GM12878 (cell line): ENCODE measurements at regions not wholly inside any gene's neighbourhood (a gene's known extent, or its start where the extent isn't known, plus 50 kb on each side); places are given as distances from the start of the nearest gene placed in this dataset.

Experiments used
- ATAC-seq: fragments of 200-7000 bp; cut with Tn5 transposase; 3 replicates; pipeline ENCODE4 v1.9.1; 2020; ENCODE audit warnings: mild to moderate bottlenecking, moderate library complexity
- BruUV-seq: library from RNA; stranded (reverse); fragments of 400-500 nt; replicated peaks from 2 replicates; lab custom pipeline; 2021; lab: Mats Ljungman, UMichigan
- CTCF ChIA-PET: fragments of 300-600 bp; sonication (Branson Sonifier 250); formaldehyde crosslinking; extraction: SDS; loops from one replicate; lab custom pipeline; 2021; ENCODE audit warnings: inconsistent platforms; lab: Yijun Ruan, JAX
- POLR2A ChIA-PET: fragments of 350-600 bp; formaldehyde crosslinking; extraction: SDS; loops from one replicate; lab custom pipeline; 2021; ENCODE audit warnings: inconsistent platforms; lab: Charles Lee
- RAD21 ChIA-PET: fragments of 300-600 bp; sonication (Branson Sonifier 250); formaldehyde crosslinking; loops from one replicate; lab custom pipeline; 2023; ENCODE audit warnings: antibody characterized with exemption; ENCODE audit not compliant: unreplicated experiment; lab: Charles Lee
- SMC1A ChIA-PET: fragments of 300-600 bp; sonication (Branson Sonifier 250); formaldehyde crosslinking; loops from one replicate; lab custom pipeline; 2023; ENCODE audit not compliant: unreplicated experiment, uncharacterized antibody; lab: Charles Lee
- DNase-seq: peaks from one replicate; pipeline ENCODE4 v3.0.0-alpha.2; 2011; ENCODE audit warnings: low read depth, low spot score
- FAIRE-seq: peaks from 3 replicates; lab custom pipeline; 2011; peaks lifted over from hg19 to GRCh38; lab: Jason Lieb, UNC
- H2AFZ ChIP-seq: 2 replicates; pipeline ENCODE4 v1.6.0; 2011; ENCODE audit warnings: low read depth, low read length, control low read depth; ENCODE audit not compliant: control insufficient read depth
- H3K27ac ChIP-seq: 2 replicates; pipeline ENCODE4 v1.5.1; 2011; ENCODE audit warnings: control low read depth; ENCODE audit not compliant: control insufficient read depth, insufficient read depth
- H3K27me3 ChIP-seq, 2 experiments: replicated peaks in 1 of 2; 2 replicates each; pipeline versions ENCODE4 v1.6.0 to v1.6.1; 2011; ENCODE audit warnings: low read length in 1 of 2; ENCODE audit not compliant: control insufficient read depth in 2 of 2, insufficient read depth in 2 of 2
- H3K36me3 ChIP-seq, 2 experiments: 2 replicates each; pipeline ENCODE4 v1.5.1; 2011; ENCODE audit warnings: low read length in 1 of 2; ENCODE audit not compliant: control insufficient read depth in 2 of 2, insufficient read depth in 2 of 2
- H3K4me1 ChIP-seq: 2 replicates; pipeline ENCODE4 v1.6.1; 2011; ENCODE audit warnings: mild to moderate bottlenecking, low read length, moderate library complexity, mixed read lengths; ENCODE audit not compliant: control insufficient read depth, insufficient read depth
- H3K4me2 ChIP-seq: 2 replicates; pipeline ENCODE4 v1.6.0; 2011; ENCODE audit warnings: control low read depth; ENCODE audit not compliant: control insufficient read depth, insufficient read depth
- H3K4me3 ChIP-seq: fragments of 200-600 bp; sonication (generic); 2 replicates; pipeline ENCODE4 v1.5.1; 2016
- H3K79me2 ChIP-seq: 2 replicates; pipeline ENCODE4 v1.6.0; 2011; ENCODE audit warnings: low read length; ENCODE audit not compliant: control insufficient read depth, insufficient read depth
- H3K9ac ChIP-seq: 2 replicates; pipeline ENCODE4 v1.8.0; 2011; ENCODE audit warnings: low read length, control low read depth, mixed read lengths; ENCODE audit not compliant: control insufficient read depth, insufficient read depth
- H3K9me3 ChIP-seq: replicated peaks from 3 replicates; pipeline ENCODE4 v1.5.1; 2011; ENCODE audit warnings: mild to moderate bottlenecking, low read length; ENCODE audit not compliant: control insufficient read depth, insufficient read depth
- H4K20me1 ChIP-seq: 2 replicates; pipeline ENCODE4 v1.6.0; 2011; ENCODE audit not compliant: control insufficient read depth, insufficient read depth
- CBX3 ChIP-seq: fragments of 200-600 bp; sonication (generic); IDR thresholded peaks from 2 replicates; pipeline ENCODE4 v1.6.1; 2016; ENCODE audit warnings: low read depth, borderline replicate concordance
- CHD4 ChIP-seq: fragments of 200-600 bp; sonication (generic); IDR thresholded peaks from 2 replicates; pipeline ENCODE4 v1.6.1; 2016; ENCODE audit warnings: mild to moderate bottlenecking
- POLR2AphosphoS2 ChIP-seq: IDR thresholded peaks from 2 replicates; pipeline ENCODE4 v1.6.1; 2011; ENCODE audit warnings: low read depth, mild to moderate bottlenecking, low read length, improper control_type of control experiment, moderate library complexity
- POLR2AphosphoS5 ChIP-seq: IDR thresholded peaks from 2 replicates; pipeline ENCODE4 v1.6.1; 2011; ENCODE audit warnings: mild to moderate bottlenecking, low read length, inconsistent platforms
- RFX5 ChIP-seq: IDR thresholded peaks from 2 replicates; pipeline ENCODE4 v1.6.1; 2011; ENCODE audit warnings: low read depth, low read length, improper control_type of control experiment
- SPI1 ChIP-seq: IDR thresholded peaks from 2 replicates; pipeline ENCODE4 v1.6.1; 2011; ENCODE audit warnings: low read depth, mild to moderate bottlenecking, low read length, moderate library complexity, borderline replicate concordance; ENCODE audit not compliant: insufficient read depth
- TARDBP ChIP-seq: IDR thresholded peaks from 2 replicates; pipeline ENCODE4 v1.6.1; 2016; ENCODE audit warnings: borderline replicate concordance
- TCF12 ChIP-seq: IDR thresholded peaks from 2 replicates; pipeline ENCODE4 v1.6.1; 2011; ENCODE audit warnings: low read depth, mild to moderate bottlenecking, low read length
- ZBED1 ChIP-seq: IDR thresholded peaks from 2 replicates; pipeline ENCODE4 v1.6.1; 2016; ENCODE audit warnings: borderline replicate concordance
- WGBS: methylation state at CpG from one replicate; pipeline ENCODE4 v1.1.6; 2016; ENCODE audit warnings: low lambda C conversion rate; ENCODE audit not compliant: insufficient replicate concordance, insufficient coverage; ENCODE audit errors: missing lambda C conversion rate; 5-methylcytosine and 5-hydroxymethylcytosine counted together
- in situ Hi-C: fragments of 300-500 bp; cut with MboI; formaldehyde crosslinking; loops from 9 replicates; pipeline ENCODE4 v1.14.3; 2018; ENCODE audit warnings: mixed read lengths
- intact Hi-C: fragments of 100-400 bp; cut with micrococcal nuclease; formaldehyde crosslinking; loops from one replicate; pipeline ENCODE4 v1.14.2; 2022; ENCODE audit not compliant: unreplicated experiment
- TF ChIP-seq, protein P1 (sequence below): fragments of 450-650 bp; formaldehyde crosslinking; IDR thresholded peaks from 2 replicates; pipeline ENCODE4 v1.5.0; 2022; ENCODE audit warnings: mild to moderate bottlenecking, missing genetic modification characterization
- TF ChIP-seq, protein P2 (sequence below): fragments of 450-650 bp; IDR thresholded peaks from 2 replicates; pipeline ENCODE4 v1.6.1; 2017; ENCODE audit warnings: mild to moderate bottlenecking, moderate library complexity
- TF ChIP-seq, protein P3 (sequence below): fragments of 450-650 bp; IDR thresholded peaks from 2 replicates; pipeline ENCODE4 v1.6.1; 2016; ENCODE audit warnings: mild to moderate bottlenecking
- TF ChIP-seq, protein P4 (sequence below): IDR thresholded peaks from 2 replicates; pipeline ENCODE4 v1.6.1; 2012; ENCODE audit warnings: low read depth, low read length, improper control_type of control experiment

DNA sequence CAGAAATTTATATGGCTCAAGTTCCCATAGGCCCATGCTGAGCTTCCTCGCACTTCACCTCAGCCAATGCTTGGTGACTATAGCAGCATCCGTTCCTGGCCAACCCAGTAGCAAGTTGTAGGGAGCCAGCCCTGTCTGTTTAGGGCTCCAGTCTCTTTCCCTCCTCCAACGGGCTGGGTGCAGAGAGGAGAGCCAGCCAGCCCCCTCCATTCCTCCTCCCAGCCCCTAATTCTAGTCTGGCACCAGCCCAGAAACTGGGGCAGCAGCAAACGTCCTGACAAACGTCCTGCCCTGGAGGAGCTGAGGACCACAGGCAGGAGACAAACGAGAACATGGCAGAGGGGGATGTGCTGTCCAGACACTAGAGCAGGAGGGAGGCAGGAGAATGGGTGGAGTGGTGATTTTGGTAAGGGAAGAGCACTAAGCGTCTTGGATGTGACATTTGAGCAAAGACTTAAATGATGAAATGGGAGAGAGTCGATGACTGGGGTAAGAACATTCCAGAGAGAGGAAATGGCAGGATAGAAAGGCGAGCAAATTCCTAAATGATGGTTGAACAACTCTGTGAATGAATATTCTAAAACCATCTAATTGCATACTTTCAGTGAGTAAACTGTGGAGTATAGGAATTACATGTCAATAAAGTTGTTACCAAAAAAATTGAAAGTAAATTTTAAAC is 222.5 kb upstream of the DAPK1 start (continued):
- TF ChIP-seq, protein P1, sequence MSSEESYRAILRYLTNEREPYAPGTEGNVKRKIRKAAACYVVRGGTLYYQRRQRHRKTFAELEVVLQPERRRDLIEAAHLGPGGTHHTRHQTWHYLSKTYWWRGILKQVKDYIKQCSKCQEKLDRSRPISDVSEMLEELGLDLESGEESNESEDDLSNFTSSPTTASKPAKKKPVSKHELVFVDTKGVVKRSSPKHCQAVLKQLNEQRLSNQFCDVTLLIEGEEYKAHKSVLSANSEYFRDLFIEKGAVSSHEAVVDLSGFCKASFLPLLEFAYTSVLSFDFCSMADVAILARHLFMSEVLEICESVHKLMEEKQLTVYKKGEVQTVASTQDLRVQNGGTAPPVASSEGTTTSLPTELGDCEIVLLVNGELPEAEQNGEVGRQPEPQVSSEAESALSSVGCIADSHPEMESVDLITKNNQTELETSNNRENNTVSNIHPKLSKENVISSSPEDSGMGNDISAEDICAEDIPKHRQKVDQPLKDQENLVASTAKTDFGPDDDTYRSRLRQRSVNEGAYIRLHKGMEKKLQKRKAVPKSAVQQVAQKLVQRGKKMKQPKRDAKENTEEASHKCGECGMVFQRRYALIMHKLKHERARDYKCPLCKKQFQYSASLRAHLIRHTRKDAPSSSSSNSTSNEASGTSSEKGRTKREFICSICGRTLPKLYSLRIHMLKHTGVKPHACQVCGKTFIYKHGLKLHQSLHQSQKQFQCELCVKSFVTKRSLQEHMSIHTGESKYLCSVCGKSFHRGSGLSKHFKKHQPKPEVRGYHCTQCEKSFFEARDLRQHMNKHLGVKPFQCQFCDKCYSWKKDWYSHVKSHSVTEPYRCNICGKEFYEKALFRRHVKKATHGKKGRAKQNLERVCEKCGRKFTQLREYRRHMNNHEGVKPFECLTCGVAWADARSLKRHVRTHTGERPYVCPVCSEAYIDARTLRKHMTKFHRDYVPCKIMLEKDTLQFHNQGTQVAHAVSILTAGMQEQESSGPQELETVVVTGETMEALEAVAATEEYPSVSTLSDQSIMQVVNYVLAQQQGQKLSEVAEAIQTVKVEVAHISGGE (CRISPR knock-in tag) = no peak
- TF ChIP-seq, protein P2, sequence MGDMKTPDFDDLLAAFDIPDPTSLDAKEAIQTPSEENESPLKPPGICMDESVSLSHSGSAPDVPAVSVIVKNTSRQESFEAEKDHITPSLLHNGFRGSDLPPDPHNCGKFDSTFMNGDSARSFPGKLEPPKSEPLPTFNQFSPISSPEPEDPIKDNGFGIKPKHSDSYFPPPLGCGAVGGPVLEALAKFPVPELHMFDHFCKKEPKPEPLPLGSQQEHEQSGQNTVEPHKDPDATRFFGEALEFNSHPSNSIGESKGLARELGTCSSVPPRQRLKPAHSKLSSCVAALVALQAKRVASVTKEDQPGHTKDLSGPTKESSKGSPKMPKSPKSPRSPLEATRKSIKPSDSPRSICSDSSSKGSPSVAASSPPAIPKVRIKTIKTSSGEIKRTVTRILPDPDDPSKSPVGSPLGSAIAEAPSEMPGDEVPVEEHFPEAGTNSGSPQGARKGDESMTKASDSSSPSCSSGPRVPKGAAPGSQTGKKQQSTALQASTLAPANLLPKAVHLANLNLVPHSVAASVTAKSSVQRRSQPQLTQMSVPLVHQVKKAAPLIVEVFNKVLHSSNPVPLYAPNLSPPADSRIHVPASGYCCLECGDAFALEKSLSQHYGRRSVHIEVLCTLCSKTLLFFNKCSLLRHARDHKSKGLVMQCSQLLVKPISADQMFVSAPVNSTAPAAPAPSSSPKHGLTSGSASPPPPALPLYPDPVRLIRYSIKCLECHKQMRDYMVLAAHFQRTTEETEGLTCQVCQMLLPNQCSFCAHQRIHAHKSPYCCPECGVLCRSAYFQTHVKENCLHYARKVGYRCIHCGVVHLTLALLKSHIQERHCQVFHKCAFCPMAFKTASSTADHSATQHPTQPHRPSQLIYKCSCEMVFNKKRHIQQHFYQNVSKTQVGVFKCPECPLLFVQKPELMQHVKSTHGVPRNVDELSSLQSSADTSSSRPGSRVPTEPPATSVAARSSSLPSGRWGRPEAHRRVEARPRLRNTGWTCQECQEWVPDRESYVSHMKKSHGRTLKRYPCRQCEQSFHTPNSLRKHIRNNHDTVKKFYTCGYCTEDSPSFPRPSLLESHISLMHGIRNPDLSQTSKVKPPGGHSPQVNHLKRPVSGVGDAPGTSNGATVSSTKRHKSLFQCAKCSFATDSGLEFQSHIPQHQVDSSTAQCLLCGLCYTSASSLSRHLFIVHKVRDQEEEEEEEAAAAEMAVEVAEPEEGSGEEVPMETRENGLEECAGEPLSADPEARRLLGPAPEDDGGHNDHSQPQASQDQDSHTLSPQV = no peak

DNA sequence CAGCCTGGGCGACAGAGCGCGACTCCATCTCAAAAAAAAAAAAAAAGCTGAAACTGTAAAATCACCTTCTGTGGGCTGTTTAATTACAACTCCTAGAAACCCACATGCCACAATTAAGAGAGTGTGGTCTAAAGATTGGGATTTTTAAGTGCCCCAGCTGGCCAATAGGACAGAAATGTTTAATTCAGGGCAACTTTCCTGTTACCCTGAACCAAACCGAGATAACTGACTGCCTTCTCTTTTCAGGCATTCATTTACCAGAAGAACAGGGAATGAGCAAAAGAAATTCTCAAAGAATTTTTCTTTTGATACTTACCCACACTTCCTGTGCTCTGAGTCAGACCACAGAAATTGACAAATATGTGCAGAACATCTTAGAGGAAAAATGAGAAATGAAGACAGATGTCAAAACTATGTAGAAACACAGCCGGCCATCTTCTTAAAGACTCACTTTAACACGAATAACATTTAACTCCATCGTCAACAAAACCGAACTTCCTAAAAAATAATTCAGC is 221.3 kb upstream of the DAPK1 start:
- intact Hi-C loops = no loop called here
- Histone ChIP-seq H3K4me2 (no peak overlapping the region), H3K9me3 (no peaks in the 10 kb centered on the region; the same call in 2 of the 3 replicates), H3K36me3 (no peaks in the 10 kb centered on the region), H3K27ac (no peak overlapping the region), H3K79me2 (no peaks in the 10 kb centered on the region), H2AFZ (no peak overlapping the region), H3K27me3 (no peaks in the 10 kb centered on the region; a peak in 2 of 4 replicates), H3K4me1 (peaks cover 7% of the 10 kb centered on the region), H3K9ac (no peak overlapping the region), H4K20me1 (no peaks in the 10 kb centered on the region), H3K4me3 (no peak overlapping the region)
- DNase-seq (peak; percentile 43), ATAC-seq (peak; percentile 64), FAIRE-seq (no peak)
- WGBS = 42% methylated on average over 8 of the region's 8 CpGs
- BruUV-seq = no TSS peak
- RAD21 ChIA-PET = no interaction called here
- CTCF ChIA-PET = no interaction called here
- in situ Hi-C loops = no loop called here
- POLR2A ChIA-PET = no interaction called here
- SMC1A ChIA-PET = no interaction called here
- TF ChIP-seq ZBED1 (no peak), CHD4 (no peak), TCF12 (no peak), RFX5 (no peak), SPI1 (no peak), POLR2AphosphoS5 (no peak), CBX3 (no peak), TARDBP (no peak), POLR2AphosphoS2 (no peak)
- TF ChIP-seq, protein P3, sequence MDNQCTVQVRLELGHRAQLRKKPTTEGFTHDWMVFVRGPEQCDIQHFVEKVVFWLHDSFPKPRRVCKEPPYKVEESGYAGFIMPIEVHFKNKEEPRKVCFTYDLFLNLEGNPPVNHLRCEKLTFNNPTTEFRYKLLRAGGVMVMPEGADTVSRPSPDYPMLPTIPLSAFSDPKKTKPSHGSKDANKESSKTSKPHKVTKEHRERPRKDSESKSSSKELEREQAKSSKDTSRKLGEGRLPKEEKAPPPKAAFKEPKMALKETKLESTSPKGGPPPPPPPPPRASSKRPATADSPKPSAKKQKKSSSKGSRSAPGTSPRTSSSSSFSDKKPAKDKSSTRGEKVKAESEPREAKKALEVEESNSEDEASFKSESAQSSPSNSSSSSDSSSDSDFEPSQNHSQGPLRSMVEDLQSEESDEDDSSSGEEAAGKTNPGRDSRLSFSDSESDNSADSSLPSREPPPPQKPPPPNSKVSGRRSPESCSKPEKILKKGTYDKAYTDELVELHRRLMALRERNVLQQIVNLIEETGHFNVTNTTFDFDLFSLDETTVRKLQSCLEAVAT = no peak
- TF ChIP-seq, protein P4, sequence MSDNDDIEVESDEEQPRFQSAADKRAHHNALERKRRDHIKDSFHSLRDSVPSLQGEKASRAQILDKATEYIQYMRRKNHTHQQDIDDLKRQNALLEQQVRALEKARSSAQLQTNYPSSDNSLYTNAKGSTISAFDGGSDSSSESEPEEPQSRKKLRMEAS = no peak
